ENCODE measurements at regions not wholly inside any gene's neighbourhood (a gene's known extent, or its start where the extent isn't known, plus 50 kb on each side); places are given as distances from the start of the nearest gene placed in this dataset.

DNA sequence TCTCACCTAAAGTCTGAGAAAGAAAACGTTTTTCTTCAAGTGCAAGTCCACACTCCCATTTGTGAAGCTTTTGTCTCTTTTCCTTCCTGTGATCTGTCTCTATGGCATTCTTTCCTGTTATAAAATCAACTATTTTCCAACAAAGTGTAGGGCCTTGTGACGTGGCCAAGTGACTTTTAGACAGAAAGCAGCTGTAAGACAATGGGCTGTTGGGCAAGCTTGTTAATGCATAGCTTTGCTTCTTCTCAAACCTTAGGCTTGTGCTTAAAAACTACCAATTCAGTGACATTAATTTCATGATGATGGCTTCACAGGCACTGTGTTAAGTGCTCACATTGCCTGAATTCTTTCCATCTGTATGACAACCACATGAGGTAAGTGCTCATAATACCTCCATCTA is 83.5 kb downstream of the VCY1B start:
- intact Hi-C loops (cut with micrococcal nuclease) = no loop called here
- no peak overlapping the region for H3K27ac ChIP-seq (ENCODE audit: low read depth, low read length)
- H3K27me3 ChIP-seq (ENCODE audit: insufficient read depth, low read length) = no peaks in the 10 kb centered on the region
- no peaks in the 10 kb centered on the region for H3K36me3 ChIP-seq (ENCODE audit: insufficient read depth, low read length)
- H3K4me1 Mint-ChIP-seq = peaks cover 0 to 9% (median 1%) of the 10 kb centered on the region in 4 donors
- no peak for DNase-seq
- no peaks in the 10 kb centered on the region for H3K4me1 ChIP-seq (ENCODE audit: insufficient read depth, low read length)
- POLR2A ChIA-PET (ENCODE audit: partially characterized antibody) = interaction anchor here (0.6 kb wide), 1 partner anchor 13 kb away, joined by 3 read pairs; no protein-coding TSS in a partner anchor
- H3K9me3 Mint-ChIP-seq = no peaks in the 10 kb centered on the region
- no peak overlapping the region for H3K4me3 Mint-ChIP-seq
- no peak overlapping the region for H3K27ac Mint-ChIP-seq
- H3K4me3 ChIP-seq (ENCODE audit: low read length in 2 of 2) = no peak overlapping the region
- no peaks in the 10 kb centered on the region for H3K36me3 Mint-ChIP-seq
- no peaks in the 10 kb centered on the region for H3K9me3 ChIP-seq (ENCODE audit: control insufficient read depth in 1 of 2, low read length in 2 of 2)
- CTCF ChIA-PET (ENCODE audit: partially characterized antibody) = no interaction called here
- H3K27me3 Mint-ChIP-seq = peaks cover 2% of the 10 kb centered on the region in 2 donors

DNA sequence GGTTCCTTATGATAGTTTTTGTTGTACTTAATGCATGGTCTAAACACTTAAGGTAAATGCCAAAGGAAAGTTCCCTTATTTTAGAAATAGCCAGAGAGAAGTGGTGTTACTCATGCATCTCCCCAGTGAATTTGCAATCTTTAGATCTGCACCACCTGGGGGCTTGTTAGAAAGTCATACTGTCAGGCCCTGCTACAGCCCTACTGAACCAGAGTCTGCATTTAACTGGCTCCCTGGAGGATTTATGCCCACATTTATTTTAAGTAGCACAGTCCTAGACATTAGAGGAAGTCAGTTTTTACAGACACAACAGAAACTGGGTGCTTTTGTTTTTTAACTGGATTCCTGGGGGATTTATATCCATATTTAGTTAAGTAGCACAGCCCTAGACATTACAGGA is 89.6 kb downstream of the VCY1B start:
- no peak overlapping the region for H3K27ac ChIP-seq (ENCODE audit: low read depth, low read length)
- H3K27me3 Mint-ChIP-seq = no peaks in the 10 kb centered on the region
- no peaks in the 10 kb centered on the region for H3K9me3 ChIP-seq (ENCODE audit: control insufficient read depth in 1 of 2, low read length in 2 of 2)
- ChIA-PET POLR2A (ENCODE audit: partially characterized antibody) (no interaction called here), CTCF (ENCODE audit: partially characterized antibody) (no interaction called here)
- H3K4me1 ChIP-seq (ENCODE audit: insufficient read depth, low read length) = no peaks in the 10 kb centered on the region
- H3K27ac Mint-ChIP-seq = no peak overlapping the region
- no peaks in the 10 kb centered on the region for H3K27me3 ChIP-seq (ENCODE audit: insufficient read depth, low read length)
- H3K36me3 Mint-ChIP-seq = no peaks in the 10 kb centered on the region
- H3K4me3 Mint-ChIP-seq = no peak overlapping the region
- H3K4me3 ChIP-seq (ENCODE audit: low read length in 2 of 2) = no peak overlapping the region
- peaks cover 0 to 9% (median 1%) of the 10 kb centered on the region in 4 donors for H3K4me1 Mint-ChIP-seq
- H3K36me3 ChIP-seq (ENCODE audit: insufficient read depth, low read length) = no peaks in the 10 kb centered on the region
- peak in 1 of 5 donors; percentile 19 for DNase-seq
- intact Hi-C loops (cut with micrococcal nuclease) = no loop called here
- H3K9me3 Mint-ChIP-seq = peaks cover 0 to 2% (median 0%) of the 10 kb centered on the region in 8 donors

DNA sequence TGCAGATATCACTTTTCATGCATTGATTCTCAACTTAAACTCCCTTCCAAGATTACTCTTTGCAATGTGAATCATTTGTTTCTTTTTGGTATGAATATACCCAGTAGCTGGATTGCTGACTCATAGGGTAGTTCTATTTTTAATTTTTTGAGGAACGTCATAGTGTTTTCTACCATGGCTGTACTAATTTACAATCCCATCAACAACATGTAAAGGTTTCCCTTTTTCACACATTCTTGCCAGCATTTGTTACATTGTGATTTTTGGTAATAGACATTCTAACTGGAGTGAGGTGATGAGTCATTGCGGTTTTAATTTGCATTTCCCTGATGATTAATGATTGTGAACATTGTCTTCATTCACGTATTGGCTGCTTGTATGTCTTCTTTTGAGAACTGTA is 126.7 kb downstream of the VCY1B start:
- CTCF ChIA-PET (ENCODE audit: partially characterized antibody) = no interaction called here
- H3K9me3 ChIP-seq (ENCODE audit: control insufficient read depth in 1 of 2, low read length in 2 of 2) = no peaks in the 10 kb centered on the region
- H3K36me3 Mint-ChIP-seq = no peaks in the 10 kb centered on the region
- no peaks in the 10 kb centered on the region for H3K4me1 ChIP-seq (ENCODE audit: insufficient read depth, low read length)
- no peaks in the 10 kb centered on the region for H3K27me3 ChIP-seq (ENCODE audit: insufficient read depth, low read length)
- no peak overlapping the region for H3K4me3 Mint-ChIP-seq
- no peak for DNase-seq
- no peak overlapping the region for H3K27ac ChIP-seq (ENCODE audit: low read depth, low read length)
- H3K27me3 Mint-ChIP-seq = no peaks in the 10 kb centered on the region
- intact Hi-C loops (cut with micrococcal nuclease) = no loop called here
- H3K4me1 Mint-ChIP-seq = peaks cover 0 to 10% (median 3%) of the 10 kb centered on the region in 4 donors
- no peaks in the 10 kb centered on the region for H3K36me3 ChIP-seq (ENCODE audit: insufficient read depth, low read length)
- no peaks in the 10 kb centered on the region for H3K9me3 Mint-ChIP-seq
- POLR2A ChIA-PET (ENCODE audit: partially characterized antibody) = no interaction called here
- H3K4me3 ChIP-seq (ENCODE audit: low read length in 2 of 2) = no peak overlapping the region
- H3K27ac Mint-ChIP-seq = no peak overlapping the region

DNA sequence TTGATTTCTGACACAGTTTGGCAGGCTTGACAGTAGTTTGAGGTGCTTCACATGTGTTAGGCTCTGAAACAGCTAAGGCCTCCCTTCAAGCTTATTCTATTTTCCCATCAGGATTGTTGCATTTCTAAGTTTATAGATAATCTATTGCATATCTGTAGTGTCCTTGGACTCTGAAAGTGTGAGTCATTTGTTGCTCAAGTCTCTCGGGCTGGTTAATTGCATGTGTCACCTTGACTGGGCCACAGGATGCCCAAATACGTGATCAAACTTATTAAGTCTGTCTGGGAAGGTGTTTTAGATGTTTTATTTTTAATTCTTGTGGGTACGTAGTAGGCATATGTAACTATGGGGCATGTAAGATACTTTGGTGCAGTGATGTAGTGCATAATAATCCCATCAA is 166.0 kb downstream of the VCY1B start:
- Mint-ChIP-seq H3K9me3 (no peaks in the 10 kb centered on the region), H3K4me3 (no peak overlapping the region), H3K27ac (no peak overlapping the region), H3K4me1 (no peaks in the 10 kb centered on the region), H3K36me3 (no peaks in the 10 kb centered on the region), H3K27me3 (no peaks in the 10 kb centered on the region)
- ChIA-PET CTCF (ENCODE audit: partially characterized antibody) (no interaction called here), POLR2A (ENCODE audit: partially characterized antibody) (no interaction called here)
- no peaks in the 10 kb centered on the region for H3K27me3 ChIP-seq (ENCODE audit: insufficient read depth, low read length)
- no peak for DNase-seq
- H3K9me3 ChIP-seq (ENCODE audit: control insufficient read depth in 1 of 2, low read length in 2 of 2) = no peaks in the 10 kb centered on the region
- H3K36me3 ChIP-seq (ENCODE audit: insufficient read depth, low read length) = no peaks in the 10 kb centered on the region
- intact Hi-C loops (cut with micrococcal nuclease) = no loop called here
- no peak overlapping the region for H3K4me3 ChIP-seq (ENCODE audit: low read length in 2 of 2)
- H3K27ac ChIP-seq (ENCODE audit: low read depth, low read length) = no peak overlapping the region
- no peaks in the 10 kb centered on the region for H3K4me1 ChIP-seq (ENCODE audit: insufficient read depth, low read length)

DNA sequence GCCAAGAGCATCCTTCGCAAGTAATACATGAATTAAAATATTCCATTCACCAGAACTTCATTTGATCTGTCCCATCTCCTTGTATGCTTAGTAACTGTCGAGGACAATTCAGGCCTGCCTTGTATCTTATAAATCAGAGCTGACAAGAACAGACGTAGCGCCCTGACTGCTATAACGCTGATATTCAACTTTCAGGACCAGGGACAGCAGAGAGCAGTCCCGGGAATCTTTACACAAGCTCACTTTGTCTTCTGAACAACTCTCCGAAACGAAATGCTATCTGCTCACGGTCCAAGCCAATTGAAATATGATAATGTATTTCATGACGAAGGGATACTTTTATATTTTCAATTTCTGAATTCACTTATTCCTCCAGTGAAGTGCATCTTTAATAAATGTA is 175.7 kb downstream of the VCY1B start:
- no peaks in the 10 kb centered on the region for H3K36me3 Mint-ChIP-seq
- peaks cover 8% of the 10 kb centered on the region in 2 donors for H3K27me3 Mint-ChIP-seq
- H3K4me1 ChIP-seq (ENCODE audit: insufficient read depth, low read length) = no peaks in the 10 kb centered on the region
- no peaks in the 10 kb centered on the region for H3K4me1 Mint-ChIP-seq
- H3K4me3 ChIP-seq (ENCODE audit: low read length in 2 of 2) = no peak overlapping the region
- H3K9me3 Mint-ChIP-seq = peaks cover 0 to 1% (median 0%) of the 10 kb centered on the region in 8 donors
- H3K27ac ChIP-seq (ENCODE audit: low read depth, low read length) = no peak overlapping the region
- ChIA-PET POLR2A (ENCODE audit: partially characterized antibody) (no interaction called here), CTCF (ENCODE audit: partially characterized antibody) (no interaction called here)
- no peak overlapping the region for H3K4me3 Mint-ChIP-seq
- H3K9me3 ChIP-seq (ENCODE audit: control insufficient read depth in 1 of 2, low read length in 2 of 2) = no peaks in the 10 kb centered on the region
- H3K27me3 ChIP-seq (ENCODE audit: insufficient read depth, low read length) = no peaks in the 10 kb centered on the region
- DNase-seq = no peak
- H3K27ac Mint-ChIP-seq = no peak overlapping the region
- intact Hi-C loops (cut with micrococcal nuclease) = no loop called here
- H3K36me3 ChIP-seq (ENCODE audit: insufficient read depth, low read length) = no peaks in the 10 kb centered on the region

DNA sequence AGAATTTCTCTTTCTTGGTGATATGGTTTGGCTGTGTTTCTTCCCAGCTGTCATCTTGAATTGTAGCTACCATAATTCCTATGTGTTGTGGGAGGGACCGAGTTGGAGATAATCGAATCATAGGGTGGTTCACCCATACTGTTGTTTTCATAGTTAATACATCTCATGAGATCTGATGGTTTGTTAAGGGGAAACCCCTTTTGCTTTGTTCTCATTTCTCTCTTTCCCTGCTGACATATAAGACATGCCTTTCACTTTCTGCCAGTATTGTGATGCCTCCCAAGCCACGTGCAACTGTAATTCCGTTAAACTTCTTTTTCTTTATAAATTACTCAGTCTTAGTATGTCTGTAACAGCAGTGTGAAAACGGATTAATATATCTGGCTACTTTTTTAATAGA is 179.0 kb downstream of the VCY1B start:
- ChIA-PET CTCF (ENCODE audit: partially characterized antibody) (no interaction called here), POLR2A (ENCODE audit: partially characterized antibody) (no interaction called here)
- Mint-ChIP-seq H3K4me3 (no peak overlapping the region), H3K27ac (no peak overlapping the region), H3K4me1 (no peaks in the 10 kb centered on the region), H3K9me3 (peaks cover 0 to 1% (median 0%) of the 10 kb centered on the region in 8 donors), H3K27me3 (peaks cover 6 to 13% of the 10 kb centered on the region in 2 donors), H3K36me3 (no peaks in the 10 kb centered on the region)
- intact Hi-C loops (cut with micrococcal nuclease) = no loop called here
- Histone ChIP-seq H3K27ac (ENCODE audit: low read depth, low read length) (no peak overlapping the region), H3K4me3 (ENCODE audit: low read length in 2 of 2) (no peak overlapping the region), H3K4me1 (ENCODE audit: insufficient read depth, low read length) (no peaks in the 10 kb centered on the region), H3K36me3 (ENCODE audit: insufficient read depth, low read length) (no peaks in the 10 kb centered on the region), H3K9me3 (ENCODE audit: control insufficient read depth in 1 of 2, low read length in 2 of 2) (no peaks in the 10 kb centered on the region), H3K27me3 (ENCODE audit: insufficient read depth, low read length) (no peaks in the 10 kb centered on the region)
- no peak for DNase-seq

DNA sequence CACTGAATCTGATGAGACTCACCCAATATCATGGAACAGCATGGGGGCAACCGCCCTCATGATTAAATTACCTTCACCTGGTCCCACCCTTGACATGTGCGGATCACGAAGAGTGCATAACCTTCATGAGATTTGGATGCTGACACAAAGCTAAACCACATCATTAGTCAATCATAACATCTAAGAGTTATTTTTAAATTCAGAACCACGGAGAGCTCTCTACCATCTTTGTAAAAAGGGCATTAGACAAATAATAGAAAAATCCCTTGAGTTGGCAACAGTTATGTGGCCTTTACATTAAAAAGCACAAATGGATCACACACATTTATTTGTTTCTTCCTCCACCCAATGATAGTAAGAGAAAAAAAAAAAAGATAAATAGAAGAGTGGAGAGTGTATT is 182.2 kb downstream of the VCY1B start:
- no peak overlapping the region for H3K27ac Mint-ChIP-seq
- Histone ChIP-seq H3K27ac (ENCODE audit: low read depth, low read length) (no peak overlapping the region), H3K9me3 (ENCODE audit: control insufficient read depth in 1 of 2, low read length in 2 of 2) (no peaks in the 10 kb centered on the region), H3K36me3 (ENCODE audit: insufficient read depth, low read length) (no peaks in the 10 kb centered on the region), H3K4me3 (ENCODE audit: low read length in 2 of 2) (no peak overlapping the region), H3K4me1 (ENCODE audit: insufficient read depth, low read length) (no peaks in the 10 kb centered on the region), H3K27me3 (ENCODE audit: insufficient read depth, low read length) (no peaks in the 10 kb centered on the region)
- H3K27me3 Mint-ChIP-seq = peaks cover 2 to 13% of the 10 kb centered on the region in 2 donors
- intact Hi-C loops (cut with micrococcal nuclease) = no loop called here
- ChIA-PET POLR2A (ENCODE audit: partially characterized antibody) (no interaction called here), CTCF (ENCODE audit: partially characterized antibody) (no interaction called here)
- H3K4me1 Mint-ChIP-seq = no peaks in the 10 kb centered on the region
- no peak for DNase-seq
- H3K4me3 Mint-ChIP-seq = no peak overlapping the region
- peaks cover 0 to 1% (median 0%) of the 10 kb centered on the region in 8 donors for H3K9me3 Mint-ChIP-seq
- no peaks in the 10 kb centered on the region for H3K36me3 Mint-ChIP-seq

DNA sequence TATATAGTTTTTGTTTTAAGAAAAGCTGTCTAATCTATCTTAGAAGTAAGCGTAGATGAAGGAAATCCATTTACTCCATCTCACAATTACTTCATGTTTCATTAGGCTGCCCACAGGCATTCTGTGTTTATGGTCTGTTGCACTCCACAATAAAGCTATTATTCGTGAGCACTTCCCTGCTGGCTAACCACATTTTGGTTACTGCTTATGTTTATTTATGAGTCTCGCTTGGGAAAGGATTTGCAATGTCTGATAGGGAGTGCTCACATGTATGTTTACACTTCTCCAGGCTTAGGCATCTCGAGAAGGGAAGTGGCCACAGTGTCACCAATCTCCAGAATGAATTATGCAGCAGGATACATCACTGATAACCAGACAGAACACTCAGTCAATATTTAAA is 190.9 kb downstream of the VCY1B start:
- intact Hi-C loops (cut with micrococcal nuclease) = no loop called here
- H3K4me1 ChIP-seq (ENCODE audit: insufficient read depth, low read length) = no peaks in the 10 kb centered on the region
- CTCF ChIA-PET (ENCODE audit: partially characterized antibody) = no interaction called here

More for the DNA sequence above, 190.9 kb downstream of the VCY1B start:
- Histone ChIP-seq H3K4me3 (ENCODE audit: low read length in 2 of 2) (no peak overlapping the region), H3K9me3 (ENCODE audit: control insufficient read depth in 1 of 2, low read length in 2 of 2) (no peaks in the 10 kb centered on the region), H3K27me3 (ENCODE audit: insufficient read depth, low read length) (no peaks in the 10 kb centered on the region), H3K27ac (ENCODE audit: low read depth, low read length) (no peak overlapping the region), H3K36me3 (ENCODE audit: insufficient read depth, low read length) (no peaks in the 10 kb centered on the region)
- Mint-ChIP-seq H3K4me3 (no peak overlapping the region), H3K27ac (no peak overlapping the region), H3K9me3 (no peaks in the 10 kb centered on the region), H3K4me1 (peaks cover 0 to 10% (median 0%) of the 10 kb centered on the region in 4 donors), H3K36me3 (no peaks in the 10 kb centered on the region), H3K27me3 (no peaks in the 10 kb centered on the region)
- POLR2A ChIA-PET (ENCODE audit: partially characterized antibody) = no interaction called here
- no peak for DNase-seq

All from CD4-positive, alpha-beta memory T cell (primary cell).